PC-3 (cell line): ENCODE measurements at regions not wholly inside any gene's neighbourhood (a gene's known extent, or its start where the extent isn't known, plus 50 kb on each side); places are given as distances from the start of the nearest gene placed in this dataset.

Source experiments
- EZH2phosphoT487 ChIP-seq: fragments of 300-600 bp; sonication (generic); IDR thresholded peaks from 2 replicates; pipeline ENCODE4 v1.6.1; 2018; ENCODE audit warnings: mild to moderate bottlenecking, antibody characterized with exemption, low read length, borderline replicate concordance
- TF ChIP-seq, protein P1 (sequence below): fragments of 300-600 bp; sonication (generic); conservative IDR thresholded peaks from 2 replicates; pipeline ENCODE4 v1.5.1; 2017; ENCODE audit warnings: antibody characterized with exemption, low read depth, mild to moderate bottlenecking, low read length

DNA sequence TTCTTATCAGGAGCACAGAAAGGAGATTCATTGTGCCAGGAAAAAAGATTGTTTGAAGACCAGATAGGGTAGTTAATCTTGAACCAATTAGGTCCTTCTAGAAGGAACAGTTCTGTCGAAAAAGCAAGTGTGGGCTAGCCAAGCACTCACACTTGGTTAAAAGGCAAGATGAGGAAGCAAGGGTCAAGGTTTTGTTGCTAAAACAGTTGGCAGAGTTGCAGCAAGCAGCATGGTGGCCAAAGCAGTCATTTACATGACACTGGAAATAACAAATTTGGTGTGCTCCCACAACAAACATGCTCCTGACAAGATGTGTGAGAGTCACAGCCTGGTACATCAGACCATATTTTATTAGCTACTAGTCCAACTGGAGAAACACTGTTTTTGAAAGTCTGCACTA, 228.0 kb upstream of the CFAP20DC start:
- TF ChIP-seq, protein P1, sequence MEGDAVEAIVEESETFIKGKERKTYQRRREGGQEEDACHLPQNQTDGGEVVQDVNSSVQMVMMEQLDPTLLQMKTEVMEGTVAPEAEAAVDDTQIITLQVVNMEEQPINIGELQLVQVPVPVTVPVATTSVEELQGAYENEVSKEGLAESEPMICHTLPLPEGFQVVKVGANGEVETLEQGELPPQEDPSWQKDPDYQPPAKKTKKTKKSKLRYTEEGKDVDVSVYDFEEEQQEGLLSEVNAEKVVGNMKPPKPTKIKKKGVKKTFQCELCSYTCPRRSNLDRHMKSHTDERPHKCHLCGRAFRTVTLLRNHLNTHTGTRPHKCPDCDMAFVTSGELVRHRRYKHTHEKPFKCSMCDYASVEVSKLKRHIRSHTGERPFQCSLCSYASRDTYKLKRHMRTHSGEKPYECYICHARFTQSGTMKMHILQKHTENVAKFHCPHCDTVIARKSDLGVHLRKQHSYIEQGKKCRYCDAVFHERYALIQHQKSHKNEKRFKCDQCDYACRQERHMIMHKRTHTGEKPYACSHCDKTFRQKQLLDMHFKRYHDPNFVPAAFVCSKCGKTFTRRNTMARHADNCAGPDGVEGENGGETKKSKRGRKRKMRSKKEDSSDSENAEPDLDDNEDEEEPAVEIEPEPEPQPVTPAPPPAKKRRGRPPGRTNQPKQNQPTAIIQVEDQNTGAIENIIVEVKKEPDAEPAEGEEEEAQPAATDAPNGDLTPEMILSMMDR = no peak
- TF ChIP-seq EZH2phosphoT487 = no peak
